OCI-LY1 (cell line): ENCODE measurements at regions not wholly inside any gene's neighbourhood (a gene's known extent, or its start where the extent isn't known, plus 50 kb on each side); places are given as distances from the start of the nearest gene placed in this dataset.

Experiments used
- EZH2 ChIP-seq: fragments of 200-600 bp; sonication (generic), shearing (Covaris generic); IDR thresholded peaks from 2 replicates; pipeline ENCODE4 v1.8.0; 2017; ENCODE audit warnings: borderline replicate concordance, mixed run types, mild to moderate bottlenecking, antibody characterized with exemption, low read length, moderate library complexity, mixed read lengths
- TF ChIP-seq, protein P1 (sequence below): fragments of 200-600 bp; sonication (generic), shearing (Covaris generic); IDR thresholded peaks from 2 replicates; pipeline ENCODE4 v1.5.1; 2017; ENCODE audit warnings: mild to moderate bottlenecking, antibody characterized with exemption, low read length, moderate library complexity, mixed read lengths

- TF ChIP-seq, protein P1, sequence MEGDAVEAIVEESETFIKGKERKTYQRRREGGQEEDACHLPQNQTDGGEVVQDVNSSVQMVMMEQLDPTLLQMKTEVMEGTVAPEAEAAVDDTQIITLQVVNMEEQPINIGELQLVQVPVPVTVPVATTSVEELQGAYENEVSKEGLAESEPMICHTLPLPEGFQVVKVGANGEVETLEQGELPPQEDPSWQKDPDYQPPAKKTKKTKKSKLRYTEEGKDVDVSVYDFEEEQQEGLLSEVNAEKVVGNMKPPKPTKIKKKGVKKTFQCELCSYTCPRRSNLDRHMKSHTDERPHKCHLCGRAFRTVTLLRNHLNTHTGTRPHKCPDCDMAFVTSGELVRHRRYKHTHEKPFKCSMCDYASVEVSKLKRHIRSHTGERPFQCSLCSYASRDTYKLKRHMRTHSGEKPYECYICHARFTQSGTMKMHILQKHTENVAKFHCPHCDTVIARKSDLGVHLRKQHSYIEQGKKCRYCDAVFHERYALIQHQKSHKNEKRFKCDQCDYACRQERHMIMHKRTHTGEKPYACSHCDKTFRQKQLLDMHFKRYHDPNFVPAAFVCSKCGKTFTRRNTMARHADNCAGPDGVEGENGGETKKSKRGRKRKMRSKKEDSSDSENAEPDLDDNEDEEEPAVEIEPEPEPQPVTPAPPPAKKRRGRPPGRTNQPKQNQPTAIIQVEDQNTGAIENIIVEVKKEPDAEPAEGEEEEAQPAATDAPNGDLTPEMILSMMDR: no peak
- TF ChIP-seq EZH2: no peak
These were observed 326.3 kb downstream of the TSN start for GRCh38 chr2:122081751-122082150.
